ENCODE measurements at regions not wholly inside any gene's neighbourhood (a gene's known extent, or its start where the extent isn't known, plus 50 kb on each side); places are given as distances from the start of the nearest gene placed in this dataset.

DNA sequence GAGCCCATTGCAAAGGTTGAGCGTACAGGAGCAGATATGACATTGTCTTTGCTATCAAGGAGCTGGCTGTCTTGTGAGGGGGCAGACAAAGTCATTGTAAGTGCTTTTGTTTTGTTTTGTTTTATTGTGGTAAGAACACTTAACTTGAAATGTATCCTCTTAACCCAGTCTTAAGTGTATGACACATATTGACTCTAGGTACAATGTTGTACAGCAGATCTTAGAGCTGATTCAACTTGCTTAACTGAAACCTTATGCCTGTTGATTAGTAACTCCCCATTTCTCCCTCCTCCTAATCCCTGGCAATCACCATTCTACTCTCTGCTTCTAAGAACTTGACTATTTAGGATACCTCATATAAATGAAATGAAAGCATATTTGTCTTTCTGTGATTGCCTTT lies 429.0 kb downstream of the BMP2 start:
- Histone ChIP-seq H3K4me3 (ENCODE audit: low read length) (no peak overlapping the region), H3K9me3 (replicated peaks; ENCODE audit: insufficient read depth, low read length) (no peaks in the 10 kb centered on the region), H4K20me1 (ENCODE audit: insufficient read depth, low read length) (no peaks in the 10 kb centered on the region), H3K4me1 (ENCODE audit: low read length) (no peaks in the 10 kb centered on the region), H3K27me3 (replicated peaks; ENCODE audit: insufficient read depth, low read length) (no peaks in the 10 kb centered on the region), H3K79me2 (ENCODE audit: low read length) (no peaks in the 10 kb centered on the region), H3K27ac (ENCODE audit: low read length) (no peak overlapping the region), H3K36me3 (replicated peaks; ENCODE audit: insufficient read depth, low read length) (no peaks in the 10 kb centered on the region), H2AFZ (ENCODE audit: low read length) (0 out of 2 replicates have a peak overlapping the region, but pooled peaks have one; percentile 23), H3K9me2 (replicated peaks; ENCODE audit: insufficient read depth, low read length) (no peaks in the 10 kb centered on the region), H3K4me2 (ENCODE audit: low read depth, low read length) (no peak overlapping the region), H3F3A (ENCODE audit: insufficient read depth, low read length) (no peaks in the 10 kb centered on the region), H3K9ac (ENCODE audit: low read length) (no peak overlapping the region)
- DNase-seq = no peak
- TF ChIP-seq EZH2 (optimal IDR thresholded peaks at IDR 0.05; ENCODE audit: low read depth, low read length) (no peak), EZH2phosphoT487 (IDR thresholded peaks at IDR 0.05; ENCODE audit: low read length) (no peak)
- TF ChIP-seq, protein P1, sequence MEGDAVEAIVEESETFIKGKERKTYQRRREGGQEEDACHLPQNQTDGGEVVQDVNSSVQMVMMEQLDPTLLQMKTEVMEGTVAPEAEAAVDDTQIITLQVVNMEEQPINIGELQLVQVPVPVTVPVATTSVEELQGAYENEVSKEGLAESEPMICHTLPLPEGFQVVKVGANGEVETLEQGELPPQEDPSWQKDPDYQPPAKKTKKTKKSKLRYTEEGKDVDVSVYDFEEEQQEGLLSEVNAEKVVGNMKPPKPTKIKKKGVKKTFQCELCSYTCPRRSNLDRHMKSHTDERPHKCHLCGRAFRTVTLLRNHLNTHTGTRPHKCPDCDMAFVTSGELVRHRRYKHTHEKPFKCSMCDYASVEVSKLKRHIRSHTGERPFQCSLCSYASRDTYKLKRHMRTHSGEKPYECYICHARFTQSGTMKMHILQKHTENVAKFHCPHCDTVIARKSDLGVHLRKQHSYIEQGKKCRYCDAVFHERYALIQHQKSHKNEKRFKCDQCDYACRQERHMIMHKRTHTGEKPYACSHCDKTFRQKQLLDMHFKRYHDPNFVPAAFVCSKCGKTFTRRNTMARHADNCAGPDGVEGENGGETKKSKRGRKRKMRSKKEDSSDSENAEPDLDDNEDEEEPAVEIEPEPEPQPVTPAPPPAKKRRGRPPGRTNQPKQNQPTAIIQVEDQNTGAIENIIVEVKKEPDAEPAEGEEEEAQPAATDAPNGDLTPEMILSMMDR (IDR thresholded peaks at IDR 0.05; ENCODE audit: low read length) = no peak

DNA sequence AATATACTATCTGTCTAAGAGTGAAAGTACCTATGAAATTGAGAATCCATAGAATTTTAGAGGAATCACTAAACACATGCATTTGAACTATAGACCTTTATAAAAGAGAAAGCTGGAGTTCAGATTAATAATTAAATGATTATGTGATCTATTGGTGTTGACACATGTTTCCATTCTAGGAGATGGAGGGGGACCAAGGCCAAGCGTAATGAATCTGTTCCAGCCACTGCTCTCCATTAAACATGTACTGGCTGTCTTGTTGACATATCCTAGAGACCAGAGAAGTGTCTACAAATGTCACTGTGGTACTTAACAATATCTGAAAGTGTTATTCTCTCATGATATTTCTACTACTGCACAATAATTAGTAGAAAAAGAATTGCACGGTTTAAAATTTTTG lies 432.4 kb downstream of the BMP2 start:
- TF ChIP-seq EZH2 (optimal IDR thresholded peaks at IDR 0.05; ENCODE audit: low read depth, low read length) (no peak), EZH2phosphoT487 (IDR thresholded peaks at IDR 0.05; ENCODE audit: low read length) (no peak)
- TF ChIP-seq, protein P1 (IDR thresholded peaks at IDR 0.05; ENCODE audit: low read length) = no peak
- H3F3A ChIP-seq (ENCODE audit: insufficient read depth, low read length) = no peaks in the 10 kb centered on the region
- no peak overlapping the region for H3K27ac ChIP-seq (ENCODE audit: low read length)
- H3K9me3 ChIP-seq (replicated peaks; ENCODE audit: insufficient read depth, low read length) = no peaks in the 10 kb centered on the region
- no peaks in the 10 kb centered on the region for H3K36me3 ChIP-seq (replicated peaks; ENCODE audit: insufficient read depth, low read length)
- no peaks in the 10 kb centered on the region for H4K20me1 ChIP-seq (ENCODE audit: insufficient read depth, low read length)
- H3K9me2 ChIP-seq (replicated peaks; ENCODE audit: insufficient read depth, low read length) = no peaks in the 10 kb centered on the region
- no peak overlapping the region for H3K4me2 ChIP-seq (ENCODE audit: low read depth, low read length)
- H2AFZ ChIP-seq (ENCODE audit: low read length) = no peak overlapping the region
- no peak overlapping the region for H3K4me3 ChIP-seq (ENCODE audit: low read length)
- H3K27me3 ChIP-seq (replicated peaks; ENCODE audit: insufficient read depth, low read length) = no peaks in the 10 kb centered on the region
- H3K9ac ChIP-seq (ENCODE audit: low read length) = no peak overlapping the region
- H3K4me1 ChIP-seq (ENCODE audit: low read length) = no peaks in the 10 kb centered on the region
- H3K79me2 ChIP-seq (ENCODE audit: low read length) = no peaks in the 10 kb centered on the region
- no peak for DNase-seq

DNA sequence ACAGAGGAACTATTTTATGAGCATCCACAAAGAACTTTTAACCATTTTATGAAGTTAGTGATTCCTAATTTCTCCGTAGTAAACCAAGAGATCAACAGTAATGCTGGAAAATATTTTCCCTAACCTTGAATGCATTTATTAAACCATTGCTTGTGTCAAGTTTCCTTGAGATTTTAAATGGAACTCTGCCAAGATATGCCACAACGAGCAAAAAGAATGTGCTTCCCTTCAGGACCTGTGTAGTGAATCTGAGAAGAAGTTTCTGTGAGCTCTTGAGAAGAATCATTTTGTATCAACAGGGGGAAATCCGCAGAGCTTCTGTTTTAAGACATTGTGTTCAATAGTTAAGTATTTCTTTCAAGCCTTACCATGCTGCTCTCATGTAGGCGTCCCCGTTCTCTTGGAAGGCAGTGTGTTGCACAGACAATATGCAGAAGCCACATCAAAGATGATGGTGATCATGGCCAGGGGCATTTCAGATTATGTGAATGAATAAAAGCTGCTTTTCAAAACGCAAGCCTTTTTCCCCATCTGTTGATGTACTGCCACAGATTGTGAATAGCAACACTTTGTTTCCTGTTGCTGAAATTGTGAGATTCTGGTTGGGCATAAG lies 439.8 kb downstream of the BMP2 start:
- Histone ChIP-seq H3K4me3 (ENCODE audit: low read length) (no peak overlapping the region), H3F3A (ENCODE audit: insufficient read depth, low read length) (no peaks in the 10 kb centered on the region), H4K20me1 (ENCODE audit: insufficient read depth, low read length) (no peaks in the 10 kb centered on the region), H3K9me3 (replicated peaks; ENCODE audit: insufficient read depth, low read length) (no peaks in the 10 kb centered on the region), H3K27ac (ENCODE audit: low read length) (no peak overlapping the region), H3K9ac (ENCODE audit: low read length) (no peak overlapping the region), H3K36me3 (replicated peaks; ENCODE audit: insufficient read depth, low read length) (no peaks in the 10 kb centered on the region), H3K9me2 (replicated peaks; ENCODE audit: insufficient read depth, low read length) (no peaks in the 10 kb centered on the region), H3K4me1 (ENCODE audit: low read length) (no peaks in the 10 kb centered on the region), H3K4me2 (ENCODE audit: low read depth, low read length) (no peak overlapping the region), H2AFZ (ENCODE audit: low read length) (no peak overlapping the region), H3K79me2 (ENCODE audit: low read length) (no peaks in the 10 kb centered on the region), H3K27me3 (replicated peaks; ENCODE audit: insufficient read depth, low read length) (no peaks in the 10 kb centered on the region)
- no peak for TF ChIP-seq EZH2 (optimal IDR thresholded peaks at IDR 0.05; ENCODE audit: low read depth, low read length)
- TF ChIP-seq EZH2phosphoT487 (IDR thresholded peaks at IDR 0.05; ENCODE audit: low read length) = no peak
- TF ChIP-seq, protein P1 (IDR thresholded peaks at IDR 0.05; ENCODE audit: low read length) = no peak
- DNase-seq = no peak
